Right cardiac atrium (tissue), 5 donors: ENCODE measurements at regions not wholly inside any gene's neighbourhood (a gene's known extent, or its start where the extent isn't known, plus 50 kb on each side); places are given as distances from the start of the nearest gene placed in this dataset.

ENCODE experiments used
- ATAC-seq, 2 donors: fragments of 200-7000 bp; cut with Tn5 transposase; one replicate each; pipeline versions ENCODE4 v1.8.0 to v1.9.1; 2020; ENCODE audit warnings: moderate library complexity in 2 of 2, mild to moderate bottlenecking in 1 of 2
- DNase-seq, 3 donors: peaks; one replicate each; pipeline ENCODE4 v3.0.0-alpha.2; 2020
- H3K27ac ChIP-seq: one replicate; pipeline ENCODE4 v1.5.1; 2013; ENCODE audit warnings: mild to moderate bottlenecking, low read length, control low read depth, moderate library complexity
- H3K27me3 ChIP-seq: one replicate; pipeline ENCODE4 v1.6.1; 2013; ENCODE audit not compliant: control insufficient read depth, insufficient read depth
- H3K4me1 ChIP-seq: one replicate; pipeline ENCODE4 v1.6.1; 2013; ENCODE audit warnings: low read length; ENCODE audit not compliant: control insufficient read depth, insufficient read depth
- H3K4me3 ChIP-seq: one replicate; pipeline ENCODE4 v1.5.1; 2013; ENCODE audit warnings: low read length, control low read depth
- H3K9me3 ChIP-seq: one replicate; pipeline ENCODE4 v1.6.1; 2013; ENCODE audit warnings: low read length; ENCODE audit not compliant: control insufficient read depth
- WGBS: extraction: QIAGEN DNeasy Blood & Tissue Kit; methylation state at CpG from one replicate; pipeline ENCODE4 v1.1.7; 2013; 5-methylcytosine and 5-hydroxymethylcytosine counted together
- intact Hi-C, 4 donors: fragments of 100-400 bp; cut with DNase I; formaldehyde crosslinking; loops; one replicate each; pipeline versions ENCODE4 v1.11.0 to v1.14.0; 2022 to 2023
- donor health status: healthy with polysubstance abuse.
- donor health status: DM: no; HTN: yes; CAD: no.
- donor health status: DM: no; HTN: no; CAD: no.
- donor health status: DM: no; HTN: yes; CAD: no; lungs with severe emphysema.
- donor health status: DM: yes; HTN: yes; CAD: no.

- intact Hi-C loops = no loop called here
- WGBS = 57% methylated on average over 5 of the region's 5 CpGs
- no peak for DNase-seq
Observed at GRCh38 chr2:611519-611918, 65.7 kb downstream of the TMEM18 start.

DNA sequence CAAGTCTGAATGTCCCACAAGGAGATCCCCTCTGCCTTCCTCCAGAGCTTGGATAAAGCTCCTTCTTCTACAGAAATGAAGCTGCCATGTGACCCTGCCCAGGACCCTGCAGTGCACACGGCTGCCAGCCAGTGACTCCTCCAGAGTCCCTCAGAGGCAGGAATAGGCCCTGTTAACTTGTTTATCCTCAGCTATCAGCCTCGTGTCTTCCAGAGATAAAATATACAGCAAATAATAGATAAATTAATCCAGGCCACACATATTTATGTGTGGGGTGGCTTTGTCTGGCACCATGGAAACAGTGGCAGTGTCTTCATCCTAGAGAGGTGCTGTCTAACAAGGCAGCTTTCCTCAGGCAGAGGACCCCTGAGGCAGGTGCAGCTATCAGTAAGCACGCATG is 66.7 kb downstream of the TMEM18 start:
- H3K9me3 ChIP-seq = no peaks in the 10 kb centered on the region
- no peaks in the 10 kb centered on the region for H3K27me3 ChIP-seq
- no peak overlapping the region for H3K4me3 ChIP-seq
- no peak for ATAC-seq
- DNase-seq = no peak
- no peaks in the 10 kb centered on the region for H3K4me1 ChIP-seq
- 62% methylated on average over 3 of the region's 3 CpGs for WGBS
- intact Hi-C loops = no loop called here
- H3K27ac ChIP-seq = no peak overlapping the region

More at GRCh38 chr2:611519-611918, 65.7 kb downstream of the TMEM18 start:
- ATAC-seq = no peak
- no peaks in the 10 kb centered on the region for H3K4me1 ChIP-seq
- no peak overlapping the region for H3K4me3 ChIP-seq
- H3K27me3 ChIP-seq = no peaks in the 10 kb centered on the region
- H3K9me3 ChIP-seq = no peaks in the 10 kb centered on the region
- no peak overlapping the region for H3K27ac ChIP-seq

DNA sequence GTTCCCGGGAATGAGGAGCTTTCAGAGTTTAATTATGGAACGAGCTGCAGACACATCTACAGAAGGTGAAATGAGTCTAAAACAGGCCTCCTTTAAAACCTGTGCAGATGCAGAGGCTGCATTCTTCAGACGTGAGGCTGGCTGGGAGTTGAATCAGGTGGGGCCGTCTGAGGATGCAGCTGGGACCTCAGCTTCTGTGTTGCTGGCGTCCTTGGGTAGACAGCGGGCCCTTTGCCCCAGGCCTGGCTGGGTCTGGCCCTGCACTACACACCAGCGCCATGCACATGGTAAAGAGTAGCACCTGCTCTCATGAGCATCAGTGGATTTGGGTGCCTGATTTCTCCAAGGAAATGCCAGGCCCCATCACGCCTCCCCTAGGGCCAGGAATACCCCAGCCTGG is 67.3 kb downstream of the TMEM18 start:
- H3K27ac ChIP-seq = no peak overlapping the region
- WGBS = 75% methylated on average over 8 of the region's 8 CpGs
- no peaks in the 10 kb centered on the region for H3K4me1 ChIP-seq
- no peak for ATAC-seq
- intact Hi-C loops = no loop called here
- DNase-seq = no peak
- no peak overlapping the region for H3K4me3 ChIP-seq
- H3K27me3 ChIP-seq = no peaks in the 10 kb centered on the region
- H3K9me3 ChIP-seq = no peaks in the 10 kb centered on the region

GRCh38 chr2:609449-609848 is 67.8 kb downstream of the TMEM18 start:
- intact Hi-C loops = no loop called here
- WGBS = 94% methylated on average over 10 of the region's 10 CpGs

DNA sequence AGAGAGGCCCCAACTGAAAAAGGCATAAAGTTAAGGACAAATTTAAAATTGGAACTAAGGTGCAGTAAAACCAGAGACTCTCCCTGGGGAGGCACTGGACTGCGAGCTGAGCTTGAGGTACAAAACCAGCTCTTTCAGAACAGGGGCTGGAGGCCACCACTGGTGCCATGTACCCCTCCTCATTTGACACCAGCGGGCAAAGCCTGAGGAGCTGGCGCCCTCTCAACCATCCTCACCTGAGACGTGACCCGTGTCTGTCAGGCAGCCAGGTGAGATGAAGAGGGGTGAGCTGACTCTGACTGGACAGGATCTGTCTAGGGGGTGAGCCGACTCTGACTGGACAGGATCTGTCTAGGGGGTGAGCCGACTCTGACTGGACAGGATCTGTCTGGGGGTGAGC is 68.5 kb downstream of the TMEM18 start:
- no peaks in the 10 kb centered on the region for H3K9me3 ChIP-seq
- ATAC-seq (no peak), DNase-seq (peak in 1 of 3 donors; percentile 34)
- H3K27me3 ChIP-seq = no peaks in the 10 kb centered on the region
- no peak overlapping the region for H3K27ac ChIP-seq
- 92% methylated on average over 7 of the region's 7 CpGs for WGBS
- intact Hi-C loops = no loop called here
- H3K4me3 ChIP-seq = no peak overlapping the region
- H3K4me1 ChIP-seq = no peaks in the 10 kb centered on the region

More at GRCh38 chr2:609449-609848, 67.8 kb downstream of the TMEM18 start:
- Histone ChIP-seq H3K9me3 (no peaks in the 10 kb centered on the region), H3K4me3 (no peak overlapping the region), H3K27ac (no peak overlapping the region), H3K27me3 (no peaks in the 10 kb centered on the region), H3K4me1 (no peaks in the 10 kb centered on the region)
- ATAC-seq = no peak
- no peak for DNase-seq

GRCh38 chr2:608297-608696 is 68.9 kb downstream of the TMEM18 start:
- 71% methylated on average over 6 of the region's 6 CpGs for WGBS
- H3K27ac ChIP-seq = no peak overlapping the region
- DNase-seq (no peak), ATAC-seq (no peak)
- no peak overlapping the region for H3K4me3 ChIP-seq
- no peaks in the 10 kb centered on the region for H3K4me1 ChIP-seq
- H3K9me3 ChIP-seq = no peaks in the 10 kb centered on the region
- no peaks in the 10 kb centered on the region for H3K27me3 ChIP-seq
- intact Hi-C loops = no loop called here

DNA sequence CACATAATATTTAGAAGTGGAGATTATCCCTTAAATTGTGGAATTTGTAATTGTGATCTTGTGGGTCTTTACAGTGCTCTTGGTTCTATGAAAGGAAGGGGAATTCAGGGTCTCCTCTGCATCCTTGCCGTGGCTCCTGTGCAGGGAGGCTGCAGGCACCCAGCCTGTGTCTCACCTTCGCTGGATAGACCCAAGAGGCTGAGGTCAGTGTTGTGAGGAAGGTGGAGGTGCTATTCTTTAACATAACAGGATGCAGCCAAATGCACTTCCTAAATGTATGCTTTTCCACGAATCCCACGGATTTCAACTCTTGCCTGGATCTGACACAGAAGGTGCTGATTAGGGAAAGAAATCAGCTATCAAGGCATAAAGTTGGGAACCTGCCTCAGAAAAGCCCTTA is 69.5 kb downstream of the TMEM18 start:
- no peak for ATAC-seq
- no peak for DNase-seq
- Histone ChIP-seq H3K9me3 (no peaks in the 10 kb centered on the region), H3K4me3 (no peak overlapping the region), H3K27me3 (no peaks in the 10 kb centered on the region), H3K4me1 (no peaks in the 10 kb centered on the region), H3K27ac (no peak overlapping the region)
- WGBS = 74% methylated on average over 4 of the region's 4 CpGs
- intact Hi-C loops = no loop called here

DNA sequence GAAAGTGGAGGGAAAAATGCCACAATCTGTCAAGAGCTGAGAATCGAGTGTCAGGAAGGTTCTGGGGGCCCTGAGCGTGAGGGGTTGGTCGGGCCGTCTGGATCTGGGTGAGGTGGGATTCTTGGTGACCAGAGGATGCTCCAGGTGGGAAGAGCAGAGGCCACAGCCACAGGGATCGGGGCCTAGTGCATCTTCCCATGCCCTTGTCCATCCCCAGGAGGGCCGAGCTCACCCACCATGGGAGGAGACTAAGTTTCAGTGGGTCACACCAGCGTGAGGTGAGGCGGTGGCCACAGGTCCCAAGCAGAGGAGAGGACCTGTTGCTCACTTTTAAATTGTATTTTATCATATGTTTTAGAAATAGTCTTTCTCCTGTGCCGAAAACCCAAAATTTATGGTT is 70.0 kb downstream of the TMEM18 start:
- no peaks in the 10 kb centered on the region for H3K27me3 ChIP-seq

GRCh38 chr2:605674-606608 is 71.3 kb downstream of the TMEM18 start:
- ATAC-seq (no peak), DNase-seq (peak in 1 of 3 donors; percentile 35)

More for the DNA sequence above, 70.0 kb downstream of the TMEM18 start:
- no peak for DNase-seq
- no peaks in the 10 kb centered on the region for H3K9me3 ChIP-seq
- H3K4me1 ChIP-seq = no peaks in the 10 kb centered on the region
- intact Hi-C loops = no loop called here
- no peak overlapping the region for H3K27ac ChIP-seq
- no peak overlapping the region for H3K4me3 ChIP-seq
- no peak for ATAC-seq
- 73% methylated on average over 9 of the region's 9 CpGs for WGBS

GRCh38 chr2:604854-605524 is 72.2 kb downstream of the TMEM18 start:
- 95% methylated on average over 2 of the region's 2 CpGs for WGBS
- Histone ChIP-seq H3K4me1 (no peaks in the 10 kb centered on the region), H3K4me3 (no peak overlapping the region), H3K9me3 (no peaks in the 10 kb centered on the region), H3K27me3 (no peaks in the 10 kb centered on the region), H3K27ac (no peak overlapping the region)
- DNase-seq (no peak), ATAC-seq (no peak)
- intact Hi-C loops = no loop called here

More at GRCh38 chr2:605674-606608, 71.3 kb downstream of the TMEM18 start:
- no peak overlapping the region for H3K4me3 ChIP-seq
- no peaks in the 10 kb centered on the region for H3K4me1 ChIP-seq
- intact Hi-C loops = no loop called here
- WGBS = 88% methylated on average over 24 of the region's 24 CpGs
- H3K9me3 ChIP-seq = no peaks in the 10 kb centered on the region
- H3K27ac ChIP-seq = no peak overlapping the region
- H3K27me3 ChIP-seq = no peaks in the 10 kb centered on the region

DNA sequence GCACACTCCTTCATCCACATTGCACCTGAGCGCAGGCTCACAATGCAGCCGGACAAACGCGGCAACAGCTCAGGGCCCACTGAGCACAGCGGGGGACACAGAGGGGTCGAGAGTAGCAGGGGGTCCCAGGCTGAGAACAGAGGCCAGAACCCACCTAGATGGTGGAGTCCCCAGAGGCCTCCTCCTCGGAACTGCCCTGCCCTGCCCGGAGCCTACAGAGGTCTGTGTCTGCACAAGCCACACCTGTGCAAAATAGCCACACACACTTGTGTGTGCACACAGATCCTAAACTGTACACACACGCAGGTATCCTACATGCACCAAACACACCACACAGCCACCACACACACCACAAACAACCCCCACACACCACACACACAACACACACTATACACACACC is 72.8 kb downstream of the TMEM18 start:
- no peak for ATAC-seq

More for the DNA sequence above, 72.8 kb downstream of the TMEM18 start:
- Histone ChIP-seq H3K27ac (no peak overlapping the region), H3K4me1 (no peaks in the 10 kb centered on the region), H3K9me3 (no peaks in the 10 kb centered on the region), H3K27me3 (no peaks in the 10 kb centered on the region), H3K4me3 (no peak overlapping the region)
- WGBS = 90% methylated on average over 9 of the region's 9 CpGs
- intact Hi-C loops = no loop called here
- DNase-seq = no peak
